ENCODE measurements at regions not wholly inside any gene's neighbourhood (a gene's known extent, or its start where the extent isn't known, plus 50 kb on each side); places are given as distances from the start of the nearest gene placed in this dataset.

- no peak for TF ChIP-seq POLR2AphosphoS5 (IDR thresholded peaks at IDR 0.05; ENCODE audit: low read depth, low read length)
- TF ChIP-seq POLR2A (IDR thresholded peaks at IDR 0.05; ENCODE audit: low read depth, low read length) = no peak
- TF ChIP-seq TAF1 (IDR thresholded peaks at IDR 0.05; ENCODE audit: low read depth, low read length) = no peak
- TF ChIP-seq PAX5 (IDR thresholded peaks at IDR 0.05; ENCODE audit: insufficient read depth, low read length, severe bottlenecking) = no peak
These were observed 55.6 kb upstream of the XCR1 start for GRCh38 chr3:46082849-46083248.

Data from GM12891 (cell line).